PFSK-1 (cell line): ENCODE measurements at regions not wholly inside any gene's neighbourhood (a gene's known extent, or its start where the extent isn't known, plus 50 kb on each side); places are given as distances from the start of the nearest gene placed in this dataset.

ENCODE experiments used
- FOXP2 ChIP-seq: optimal IDR thresholded peaks from 2 replicates; pipeline ENCODE3; 2011; ENCODE audit warnings: borderline replicate concordance, control low read depth, inconsistent platforms; ENCODE audit not compliant: insufficient read depth; ENCODE audit errors: extremely low read length, extremely low read depth
- POLR2AphosphoS5 ChIP-seq: IDR thresholded peaks from 2 replicates; pipeline ENCODE4 v1.6.1; 2012; ENCODE audit warnings: low read depth, mild to moderate bottlenecking, control low read depth, low read length, moderate library complexity
- SIN3A ChIP-seq: IDR thresholded peaks from 2 replicates; pipeline ENCODE4 v1.6.1; 2012; ENCODE audit warnings: mild to moderate bottlenecking, low read length, moderate library complexity, borderline replicate concordance; ENCODE audit not compliant: insufficient read depth
- TAF1 ChIP-seq: IDR thresholded peaks from 2 replicates; pipeline ENCODE4 v1.6.1; 2012; ENCODE audit warnings: low read length, control low read depth, borderline replicate concordance; ENCODE audit not compliant: insufficient read depth
- TF ChIP-seq, protein P1 (sequence below), 2 experiments: IDR thresholded peaks; 2 replicates each; pipeline versions ENCODE4 v1.6.1 to v1.8.0; 2011 to 2012; ENCODE audit warnings: low read depth in 2 of 2, low read length in 2 of 2, control low read depth in 1 of 2, inconsistent platforms in 1 of 2, mild to moderate bottlenecking in 1 of 2, moderate library complexity in 1 of 2; ENCODE audit not compliant: insufficient read depth in 1 of 2

DNA sequence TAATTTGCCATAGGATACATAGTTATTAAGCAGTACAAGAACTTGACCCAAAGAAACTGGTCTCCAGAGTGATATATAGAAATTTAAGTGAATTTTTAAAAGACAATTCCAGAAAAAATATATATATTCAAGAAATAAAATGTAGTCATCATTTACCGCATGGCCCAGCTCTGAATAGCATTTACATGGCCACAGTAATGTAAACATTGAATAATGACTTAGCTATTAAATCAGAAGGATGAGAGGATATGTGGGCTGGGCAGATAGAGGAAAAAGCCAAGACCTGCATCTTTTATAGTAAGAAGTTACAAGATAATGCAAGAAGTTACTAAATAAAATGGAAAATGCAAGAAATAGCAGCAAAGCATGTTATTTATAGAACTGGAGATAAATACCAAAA, 405.2 kb upstream of the WWC1 start:
- TF ChIP-seq FOXP2 (no peak), SIN3A (no peak)

DNA sequence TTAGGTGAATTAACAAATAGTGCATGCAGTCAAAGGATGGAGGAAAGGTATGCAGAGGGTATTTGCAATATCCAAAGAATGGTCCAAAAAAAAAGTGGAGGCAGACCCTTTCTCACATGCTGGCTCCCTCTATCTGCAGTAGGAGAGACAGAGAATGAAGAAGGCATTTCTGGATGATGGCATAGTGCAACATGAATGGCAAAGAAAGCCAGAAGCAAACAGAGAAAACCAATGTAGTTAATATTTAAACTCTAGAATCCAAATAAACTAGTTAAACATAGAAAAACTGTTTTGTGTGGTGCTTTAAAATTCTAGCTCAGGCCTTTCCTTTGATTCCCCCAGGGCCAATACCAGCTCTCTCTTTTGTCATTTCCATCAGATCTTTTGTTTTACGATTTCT, 403.1 kb upstream of the WWC1 start:
- no peak for TF ChIP-seq FOXP2
- TF ChIP-seq TAF1 = no peak
- no peak for TF ChIP-seq POLR2AphosphoS5
- TF ChIP-seq SIN3A = no peak
- TF ChIP-seq, protein P1, sequence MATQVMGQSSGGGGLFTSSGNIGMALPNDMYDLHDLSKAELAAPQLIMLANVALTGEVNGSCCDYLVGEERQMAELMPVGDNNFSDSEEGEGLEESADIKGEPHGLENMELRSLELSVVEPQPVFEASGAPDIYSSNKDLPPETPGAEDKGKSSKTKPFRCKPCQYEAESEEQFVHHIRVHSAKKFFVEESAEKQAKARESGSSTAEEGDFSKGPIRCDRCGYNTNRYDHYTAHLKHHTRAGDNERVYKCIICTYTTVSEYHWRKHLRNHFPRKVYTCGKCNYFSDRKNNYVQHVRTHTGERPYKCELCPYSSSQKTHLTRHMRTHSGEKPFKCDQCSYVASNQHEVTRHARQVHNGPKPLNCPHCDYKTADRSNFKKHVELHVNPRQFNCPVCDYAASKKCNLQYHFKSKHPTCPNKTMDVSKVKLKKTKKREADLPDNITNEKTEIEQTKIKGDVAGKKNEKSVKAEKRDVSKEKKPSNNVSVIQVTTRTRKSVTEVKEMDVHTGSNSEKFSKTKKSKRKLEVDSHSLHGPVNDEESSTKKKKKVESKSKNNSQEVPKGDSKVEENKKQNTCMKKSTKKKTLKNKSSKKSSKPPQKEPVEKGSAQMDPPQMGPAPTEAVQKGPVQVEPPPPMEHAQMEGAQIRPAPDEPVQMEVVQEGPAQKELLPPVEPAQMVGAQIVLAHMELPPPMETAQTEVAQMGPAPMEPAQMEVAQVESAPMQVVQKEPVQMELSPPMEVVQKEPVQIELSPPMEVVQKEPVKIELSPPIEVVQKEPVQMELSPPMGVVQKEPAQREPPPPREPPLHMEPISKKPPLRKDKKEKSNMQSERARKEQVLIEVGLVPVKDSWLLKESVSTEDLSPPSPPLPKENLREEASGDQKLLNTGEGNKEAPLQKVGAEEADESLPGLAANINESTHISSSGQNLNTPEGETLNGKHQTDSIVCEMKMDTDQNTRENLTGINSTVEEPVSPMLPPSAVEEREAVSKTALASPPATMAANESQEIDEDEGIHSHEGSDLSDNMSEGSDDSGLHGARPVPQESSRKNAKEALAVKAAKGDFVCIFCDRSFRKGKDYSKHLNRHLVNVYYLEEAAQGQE (IDR thresholded peaks at IDR 0.05; ENCODE audit: insufficient read depth in 1 of 2, low read depth in 2 of 2, low read length in 2 of 2) = no peak

DNA sequence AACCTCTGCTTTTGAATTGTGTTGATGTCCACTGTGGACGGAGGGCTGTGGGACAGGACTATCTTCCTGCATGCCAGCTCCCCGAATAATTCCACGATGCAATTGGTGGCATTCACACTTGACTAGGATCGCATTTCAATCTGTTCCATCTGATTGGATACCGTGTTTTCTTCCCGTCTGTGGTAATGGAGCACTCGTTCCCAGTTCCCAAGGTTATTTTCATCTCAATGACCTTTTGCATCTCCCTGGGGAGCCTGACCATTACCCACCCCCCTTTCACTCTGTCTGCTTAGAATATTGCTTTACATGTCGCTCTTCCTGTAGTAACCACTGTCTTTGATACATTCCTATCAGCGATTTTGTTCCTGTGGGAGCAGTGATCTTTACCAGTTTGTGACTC, 402.2 kb upstream of the WWC1 start:
- TF ChIP-seq FOXP2 (no peak), POLR2AphosphoS5 (no peak)

DNA sequence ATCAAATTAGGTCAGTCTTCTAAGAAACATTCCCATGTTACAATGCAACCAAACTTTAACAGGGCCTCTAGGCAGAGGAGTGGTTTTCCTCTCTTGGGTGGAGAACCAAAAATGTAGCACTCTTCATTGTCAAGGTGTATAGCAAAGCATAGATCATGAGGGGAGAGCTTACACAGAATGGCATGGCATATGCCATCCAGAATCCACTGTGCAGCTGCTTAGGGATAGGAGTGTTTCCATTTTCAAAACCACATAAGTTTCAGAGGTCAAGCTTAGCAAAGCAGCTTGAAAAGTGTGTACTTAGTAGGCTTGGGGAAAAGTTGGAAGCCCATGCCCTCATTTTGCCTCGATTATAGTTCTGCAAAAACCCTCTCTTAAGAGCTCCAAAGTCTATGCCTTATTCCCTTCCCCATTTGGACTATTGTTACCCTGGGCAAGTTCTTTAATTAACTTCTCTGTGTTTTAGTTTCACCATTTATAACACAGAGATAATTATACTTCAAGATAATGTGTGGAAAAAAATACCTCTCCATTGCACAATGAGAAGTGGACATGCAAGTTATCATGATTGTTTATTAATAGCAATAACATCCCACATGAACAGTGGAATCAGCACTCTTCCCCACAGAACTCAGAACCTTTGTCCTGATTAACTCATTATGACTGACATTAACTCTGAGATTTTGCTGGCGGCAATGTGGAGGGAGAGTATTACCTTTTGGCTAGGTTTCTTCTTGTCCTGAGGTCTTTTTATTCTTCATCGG, 398.9 kb upstream of the WWC1 start:
- no peak for TF ChIP-seq FOXP2
- no peak for TF ChIP-seq POLR2AphosphoS5
- TF ChIP-seq SIN3A = no peak
- TF ChIP-seq, protein P1 (IDR thresholded peaks at IDR 0.05; ENCODE audit: insufficient read depth in 1 of 2, low read depth in 2 of 2, low read length in 2 of 2) = no peak
- TF ChIP-seq TAF1 = no peak

DNA sequence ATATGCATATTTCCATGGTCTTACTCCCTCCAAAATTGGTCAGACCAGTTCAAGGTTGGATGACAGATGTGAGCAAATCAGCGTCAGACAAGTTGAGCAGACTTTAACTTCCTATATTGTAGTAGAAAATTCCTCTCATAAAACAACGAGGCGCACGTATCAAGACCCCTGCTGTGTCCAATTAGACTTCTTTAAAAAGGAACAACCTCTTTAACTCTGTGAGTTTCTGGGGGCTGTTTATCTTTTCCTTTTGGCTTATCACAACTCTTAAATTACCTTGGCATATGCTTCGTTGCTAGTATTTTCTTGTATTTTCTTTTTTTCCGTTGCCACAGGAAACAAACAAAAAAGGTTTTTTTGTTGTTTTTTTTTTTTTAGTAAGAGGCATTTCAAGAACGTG, 398.2 kb upstream of the WWC1 start:
- no peak for TF ChIP-seq TAF1
- no peak for TF ChIP-seq SIN3A
- no peak for TF ChIP-seq POLR2AphosphoS5
- no peak for TF ChIP-seq FOXP2
- TF ChIP-seq, protein P1 (IDR thresholded peaks at IDR 0.05; ENCODE audit: insufficient read depth in 1 of 2, low read depth in 2 of 2, low read length in 2 of 2) = no peak

DNA sequence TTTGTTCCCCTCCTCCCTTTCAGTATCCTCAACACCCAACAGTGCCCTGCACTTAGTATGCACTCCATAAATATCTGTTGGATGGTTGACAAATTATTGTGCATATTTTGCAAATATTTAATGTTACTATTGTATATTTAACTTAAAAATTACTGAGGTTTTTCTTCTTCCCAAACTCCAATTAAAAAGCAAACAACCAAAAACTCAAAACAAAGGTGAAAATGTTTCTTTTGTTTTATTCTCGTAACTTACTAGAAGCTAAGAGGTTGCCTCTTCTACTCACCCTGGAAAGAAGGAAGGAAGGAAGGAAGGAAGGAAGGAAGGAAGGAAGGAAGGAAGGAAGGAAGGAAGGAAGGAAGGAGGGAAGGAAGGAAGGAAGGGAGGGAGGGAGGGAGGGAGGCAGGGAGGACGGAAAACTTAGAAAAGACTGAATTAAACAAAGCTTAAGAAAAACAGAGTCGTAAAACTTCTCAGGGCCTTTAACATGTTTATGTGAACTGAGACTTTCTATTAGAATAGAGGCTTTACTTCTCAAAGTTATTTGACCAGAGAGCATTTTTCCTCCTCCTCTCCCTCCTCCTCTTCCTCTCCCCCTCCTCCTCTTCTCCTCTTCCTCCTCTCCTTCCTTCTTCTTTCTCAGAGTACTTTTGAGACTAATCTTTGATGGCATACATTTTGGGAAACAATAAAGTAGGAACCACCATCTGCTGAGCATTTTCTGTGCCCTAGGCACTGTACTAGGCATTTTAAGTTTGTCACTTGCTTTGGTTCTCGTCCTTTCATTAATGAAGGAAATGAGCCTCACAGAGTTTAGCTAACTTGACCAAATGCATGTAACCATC, 396.6 kb upstream of the WWC1 start:
- TF ChIP-seq, protein P1 (IDR thresholded peaks at IDR 0.05; ENCODE audit: insufficient read depth in 1 of 2, low read depth in 2 of 2, low read length in 2 of 2) = no peak
- TF ChIP-seq SIN3A = no peak
- no peak for TF ChIP-seq FOXP2
- no peak for TF ChIP-seq POLR2AphosphoS5
- no peak for TF ChIP-seq TAF1
